PC-3 (cell line): ENCODE measurements at regions not wholly inside any gene's neighbourhood (a gene's known extent, or its start where the extent isn't known, plus 50 kb on each side); places are given as distances from the start of the nearest gene placed in this dataset.

Source experiments
- ATAC-seq: fragments of 200-7000 bp; cut with Tn5 transposase; 2 replicates; pipeline ENCODE4 v1.9.1; 2020; ENCODE audit warnings: mild to moderate bottlenecking, moderate library complexity
- BruUV-seq: library from RNA; stranded (reverse); fragments of 400-500 nt; replicated peaks from 2 replicates; lab custom pipeline; 2021; lab: Mats Ljungman, UMichigan
- CTCF ChIA-PET: fragments of 300-600 bp; sonication (Branson Sonifier 250); formaldehyde crosslinking; loops from one replicate; lab custom pipeline; 2022; ENCODE audit warnings: antibody characterized with exemption; lab: Charles Lee
- POLR2A ChIA-PET: fragments of 300-600 bp; sonication (Branson Sonifier 250); formaldehyde crosslinking; loops from one replicate; lab custom pipeline; 2022; ENCODE audit warnings: antibody characterized with exemption; ENCODE audit not compliant: unreplicated experiment; lab: Charles Lee
- DNase-seq: peaks from one replicate; pipeline ENCODE4 v3.0.0-alpha.2; 2015
- H2AFZ ChIP-seq: fragments of 300-600 bp; sonication (generic); 2 replicates; pipeline ENCODE4 v1.6.0; 2016; ENCODE audit warnings: antibody characterized with exemption, low read length
- H3F3A ChIP-seq: fragments of 300-600 bp; sonication (generic); one replicate; pipeline ENCODE4 v1.6.0; 2017; ENCODE audit warnings: antibody characterized with exemption, low read length, control low read depth, mild to moderate bottlenecking; ENCODE audit not compliant: unreplicated experiment
- H3K27ac ChIP-seq: fragments of 300-600 bp; sonication (generic); 2 replicates; pipeline ENCODE4 v1.5.1; 2016; ENCODE audit warnings: mild to moderate bottlenecking, low read length
- H3K27me3 ChIP-seq: fragments of 300-600 bp; sonication (generic); 2 replicates; pipeline ENCODE4 v1.6.1; 2016; ENCODE audit warnings: low read length, mixed read lengths
- H3K36me3 ChIP-seq: fragments of 300-600 bp; sonication (generic); 2 replicates; pipeline ENCODE4 v1.6.1; 2016; ENCODE audit warnings: low read depth, mixed run types, low read length, mixed read lengths
- H3K4me1 ChIP-seq: fragments of 300-600 bp; sonication (generic); 2 replicates; pipeline ENCODE4 v1.5.1; 2016; ENCODE audit warnings: low read length; ENCODE audit not compliant: insufficient read depth
- H3K4me2 ChIP-seq: fragments of 300-600 bp; sonication (generic); 2 replicates; pipeline ENCODE4 v1.6.0; 2016; ENCODE audit warnings: low read length
- H3K4me3 ChIP-seq: fragments of 300-600 bp; sonication (generic); 2 replicates; pipeline ENCODE4 v1.5.1; 2016; ENCODE audit warnings: mild to moderate bottlenecking, low read length, mixed read lengths
- H3K79me2 ChIP-seq: fragments of 300-600 bp; sonication (generic); 2 replicates; pipeline ENCODE4 v1.6.1; 2017; ENCODE audit warnings: low read length, mixed read lengths
- H3K9ac ChIP-seq: fragments of 300-600 bp; sonication (generic); 2 replicates; pipeline ENCODE4 v1.6.0; 2016; ENCODE audit warnings: mild to moderate bottlenecking, low read length
- H3K9me2 ChIP-seq: fragments of 300-600 bp; sonication (generic); replicated peaks from 2 replicates; pipeline ENCODE4 v1.6.1; 2016; ENCODE audit warnings: mixed run types, low read length, mixed read lengths
- H3K9me3 ChIP-seq: fragments of 300-600 bp; sonication (generic); 2 replicates; pipeline ENCODE4 v1.6.1; 2016; ENCODE audit warnings: low read length, mixed read lengths
- H4K20me1 ChIP-seq: fragments of 300-600 bp; sonication (generic); 2 replicates; pipeline ENCODE4 v1.6.1; 2016; ENCODE audit warnings: low read length, mixed read lengths
- EZH2 ChIP-seq: fragments of 300-600 bp; sonication (generic); IDR thresholded peaks from one replicate; pipeline ENCODE4 v1.6.1; 2017; ENCODE audit warnings: antibody characterized with exemption, mild to moderate bottlenecking, low read length; ENCODE audit not compliant: unreplicated experiment
- EZH2phosphoT487 ChIP-seq: fragments of 300-600 bp; sonication (generic); IDR thresholded peaks from 2 replicates; pipeline ENCODE4 v1.6.1; 2018; ENCODE audit warnings: mild to moderate bottlenecking, antibody characterized with exemption, low read length, borderline replicate concordance
- intact Hi-C: fragments of 100-400 bp; cut with micrococcal nuclease; formaldehyde crosslinking; loops from 2 replicates; pipeline ENCODE4 v1.9.0; 2023
- TF ChIP-seq, protein P1 (sequence below): fragments of 300-600 bp; sonication (generic); conservative IDR thresholded peaks from 2 replicates; pipeline ENCODE4 v1.5.1; 2017; ENCODE audit warnings: antibody characterized with exemption, low read depth, mild to moderate bottlenecking, low read length

DNA sequence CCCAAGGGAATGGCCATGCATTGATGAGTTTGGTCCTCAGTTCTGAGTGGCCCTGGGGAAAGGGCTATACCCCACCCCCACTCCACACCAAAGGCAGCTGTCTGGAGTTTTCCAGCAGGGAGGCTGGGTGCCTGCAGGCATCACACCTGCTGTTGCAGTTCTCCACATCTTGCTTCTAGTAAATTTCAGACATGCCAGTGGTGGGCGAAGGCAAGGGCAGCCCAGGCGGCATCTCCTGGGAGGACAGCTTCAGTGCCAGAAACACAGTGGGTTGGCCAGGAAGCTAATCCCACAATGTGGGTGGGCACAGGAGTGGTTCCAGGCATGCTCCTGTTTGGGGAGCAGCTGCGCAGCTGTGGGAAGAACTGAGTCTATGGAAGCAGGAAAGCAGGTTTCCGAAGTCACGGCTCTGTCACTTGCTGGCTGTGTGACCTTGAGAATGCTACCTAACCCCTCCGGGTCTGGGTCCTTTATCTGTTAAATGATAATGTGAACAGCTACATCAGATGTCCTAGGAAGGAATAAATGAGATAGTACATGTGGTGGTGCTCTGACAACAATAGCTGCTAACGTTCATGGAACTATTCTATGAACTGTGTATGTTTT, 84.6 kb upstream of the SPTBN1 start:
- no peak overlapping the region for H3K4me3 ChIP-seq
- H4K20me1 ChIP-seq, result no peaks in the 10 kb centered on the region
- H2AFZ ChIP-seq, result no peak overlapping the region
- H3K27ac ChIP-seq, result no peak overlapping the region
- peaks cover 9% of the 10 kb centered on the region; the same call in 1 of the 2 replicates for H3K27me3 ChIP-seq
- DNase-seq, result no peak
- H3K9ac ChIP-seq, result no peak overlapping the region
- no peaks in the 10 kb centered on the region for H3K9me2 ChIP-seq
- no peaks in the 10 kb centered on the region for H3K36me3 ChIP-seq
- H3F3A ChIP-seq, result no peaks in the 10 kb centered on the region
- no TSS peak for BruUV-seq
- no peak overlapping the region for H3K4me2 ChIP-seq
- no peaks in the 10 kb centered on the region for H3K9me3 ChIP-seq
- intact Hi-C loops, result no loop called here
- H3K79me2 ChIP-seq, result no peaks in the 10 kb centered on the region
- ChIA-PET POLR2A (no interaction called here), CTCF (no interaction called here)
- no peaks in the 10 kb centered on the region for H3K4me1 ChIP-seq
- ATAC-seq, result no peak
- TF ChIP-seq, protein P1, sequence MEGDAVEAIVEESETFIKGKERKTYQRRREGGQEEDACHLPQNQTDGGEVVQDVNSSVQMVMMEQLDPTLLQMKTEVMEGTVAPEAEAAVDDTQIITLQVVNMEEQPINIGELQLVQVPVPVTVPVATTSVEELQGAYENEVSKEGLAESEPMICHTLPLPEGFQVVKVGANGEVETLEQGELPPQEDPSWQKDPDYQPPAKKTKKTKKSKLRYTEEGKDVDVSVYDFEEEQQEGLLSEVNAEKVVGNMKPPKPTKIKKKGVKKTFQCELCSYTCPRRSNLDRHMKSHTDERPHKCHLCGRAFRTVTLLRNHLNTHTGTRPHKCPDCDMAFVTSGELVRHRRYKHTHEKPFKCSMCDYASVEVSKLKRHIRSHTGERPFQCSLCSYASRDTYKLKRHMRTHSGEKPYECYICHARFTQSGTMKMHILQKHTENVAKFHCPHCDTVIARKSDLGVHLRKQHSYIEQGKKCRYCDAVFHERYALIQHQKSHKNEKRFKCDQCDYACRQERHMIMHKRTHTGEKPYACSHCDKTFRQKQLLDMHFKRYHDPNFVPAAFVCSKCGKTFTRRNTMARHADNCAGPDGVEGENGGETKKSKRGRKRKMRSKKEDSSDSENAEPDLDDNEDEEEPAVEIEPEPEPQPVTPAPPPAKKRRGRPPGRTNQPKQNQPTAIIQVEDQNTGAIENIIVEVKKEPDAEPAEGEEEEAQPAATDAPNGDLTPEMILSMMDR, result no peak

DNA sequence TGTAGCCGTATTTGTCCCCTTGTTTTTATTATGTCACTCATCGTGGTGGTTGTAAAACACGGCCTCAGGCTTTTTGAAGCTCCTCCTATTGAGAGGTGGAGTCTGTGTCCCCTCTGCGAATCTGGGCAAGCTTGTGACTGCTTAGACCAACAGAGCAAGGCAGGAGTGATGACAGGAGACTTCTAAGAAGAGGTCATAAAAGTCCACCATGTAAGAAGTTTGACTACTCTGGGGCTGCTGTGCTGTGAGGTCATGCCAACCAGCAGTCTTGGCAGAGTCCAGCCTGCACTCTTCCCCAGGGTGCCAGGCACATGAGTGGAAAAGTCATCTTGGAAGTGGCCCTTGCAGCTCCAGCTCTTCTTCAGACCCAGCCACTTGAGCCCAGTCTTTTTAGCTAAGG, 83.8 kb upstream of the SPTBN1 start:
- TF ChIP-seq EZH2phosphoT487, result no peak
- TF ChIP-seq, protein P1, result no peak
- no peak for TF ChIP-seq EZH2
- H2AFZ ChIP-seq, result no peak overlapping the region
- no peak overlapping the region for H3K4me3 ChIP-seq
- ChIA-PET CTCF (no interaction called here), POLR2A (no interaction called here)
- no peak overlapping the region for H3K4me2 ChIP-seq
- H3K36me3 ChIP-seq, result no peaks in the 10 kb centered on the region
- H3K9me2 ChIP-seq, result no peaks in the 10 kb centered on the region
- H4K20me1 ChIP-seq, result no peaks in the 10 kb centered on the region
- H3K4me1 ChIP-seq, result no peaks in the 10 kb centered on the region
- no peaks in the 10 kb centered on the region for H3K79me2 ChIP-seq
- no peak overlapping the region for H3K9ac ChIP-seq
- H3K9me3 ChIP-seq, result no peaks in the 10 kb centered on the region
- BruUV-seq, result no TSS peak
- H3F3A ChIP-seq, result no peaks in the 10 kb centered on the region
- DNase-seq (no peak), ATAC-seq (no peak; the same call in 1 of the 2 replicates)
- no peak overlapping the region for H3K27ac ChIP-seq
- intact Hi-C loops, result no loop called here
- H3K27me3 ChIP-seq, result peaks cover 11% of the 10 kb centered on the region; the same call in 1 of the 2 replicates

DNA sequence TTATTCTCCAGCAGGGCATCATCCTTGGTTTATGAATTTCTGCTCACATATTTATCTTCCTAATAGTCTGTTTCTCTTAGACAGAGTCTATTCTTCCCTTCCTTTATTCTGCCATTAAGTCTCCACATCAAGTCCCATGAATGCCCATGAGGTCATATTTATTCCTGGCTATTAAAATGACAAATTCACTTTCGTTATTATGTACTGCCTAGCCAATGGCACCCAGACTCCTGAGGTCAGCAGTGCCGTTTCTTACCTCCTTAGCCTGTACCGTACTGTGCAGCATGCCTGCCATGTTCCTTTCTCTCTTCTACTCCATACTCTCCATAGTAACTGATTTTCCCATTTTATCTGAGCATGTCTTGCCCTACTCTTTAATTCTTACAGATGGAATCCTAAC, 82.3 kb upstream of the SPTBN1 start:
- no TSS peak for BruUV-seq
- POLR2A ChIA-PET, result no interaction called here
- intact Hi-C loops, result no loop called here

More for the DNA sequence above, 82.3 kb upstream of the SPTBN1 start:
- ATAC-seq, result no peak
- no peak for DNase-seq
- TF ChIP-seq, protein P1, result no peak
- TF ChIP-seq EZH2phosphoT487, result no peak
- TF ChIP-seq EZH2, result no peak
- no peaks in the 10 kb centered on the region for H3K4me1 ChIP-seq
- H3K9ac ChIP-seq, result no peak overlapping the region
- H3K4me3 ChIP-seq, result no peak overlapping the region
- no peaks in the 10 kb centered on the region for H4K20me1 ChIP-seq
- no peak overlapping the region for H3K4me2 ChIP-seq
- CTCF ChIA-PET, result no interaction called here
- H3K36me3 ChIP-seq, result no peaks in the 10 kb centered on the region
- no peaks in the 10 kb centered on the region for H3K9me2 ChIP-seq
- no peaks in the 10 kb centered on the region for H3F3A ChIP-seq
- H3K79me2 ChIP-seq, result no peaks in the 10 kb centered on the region
- H3K27me3 ChIP-seq, result peaks cover 25% of the 10 kb centered on the region; the same call in 1 of the 2 replicates
- no peak overlapping the region for H2AFZ ChIP-seq
- no peaks in the 10 kb centered on the region for H3K9me3 ChIP-seq
- no peak overlapping the region for H3K27ac ChIP-seq
